Right lobe of liver (tissue), 6 donors: ENCODE measurements at regions not wholly inside any gene's neighbourhood (a gene's known extent, or its start where the extent isn't known, plus 50 kb on each side); places are given as distances from the start of the nearest gene placed in this dataset.

Source experiments
- ATAC-seq, 4 donors: fragments of 200-7000 bp; cut with Tn5 transposase; one replicate each; pipeline ENCODE4 v1.9.1; 2020; ENCODE audit warnings: mild to moderate bottlenecking in 4 of 4, moderate library complexity in 4 of 4
- DNase-seq, 3 donors: peaks; one replicate each; pipeline ENCODE4 v3.0.0-alpha.2; 2020
- H3K27ac ChIP-seq, 3 donors: fragments of 200-600 bp; one replicate each; pipeline ENCODE4 v1.8.0; 2022
- H3K27me3 ChIP-seq, 2 donors: fragments of 200-600 bp; one replicate each; pipeline ENCODE4 v1.8.0; 2022
- H3K36me3 ChIP-seq, 4 donors: fragments of 200-600 bp; sonication (generic) in 1 of 4; one replicate each; pipeline versions ENCODE4 v1.5.1 to v1.8.0; 2017 to 2022; ENCODE audit warnings: control low read depth in 1 of 4
- H3K4me1 ChIP-seq, 4 donors: fragments of 200-600 bp; sonication (generic) in 1 of 4; one replicate each; pipeline versions ENCODE4 v1.5.1 to v1.8.0; 2017 to 2022; ENCODE audit warnings: control low read depth in 1 of 4
- H3K4me3 ChIP-seq, 3 donors: fragments of 200-600 bp; one replicate each; pipeline ENCODE4 v1.8.0; 2022
- H3K9me3 ChIP-seq, 4 donors: fragments of 200-600 bp; sonication (generic) in 1 of 4; one replicate each; pipeline versions ENCODE4 v1.5.1 to v1.8.0; 2017 to 2022; ENCODE audit warnings: control low read depth in 1 of 4
- CTCF ChIP-seq, 4 donors: fragments of 200-600 bp in 3 of 4; fragments of 450-650 bp in 1 of 4; IDR thresholded peaks; one replicate each; pipeline versions ENCODE4 v1.5.1 to v1.8.0; 2016 to 2022; ENCODE audit warnings: antibody characterized with exemption in 4 of 4, mild to moderate bottlenecking in 2 of 4
- POLR2A ChIP-seq: fragments of 450-650 bp; IDR thresholded peaks from one replicate; pipeline ENCODE4 v1.6.1; 2017; ENCODE audit warnings: antibody characterized with exemption, mild to moderate bottlenecking
- WGBS: methylation state at CpG from one replicate; pipeline ENCODE4 v1.1.6; 2018; ENCODE audit warnings: low coverage, low lambda C conversion rate; ENCODE audit not compliant: insufficient coverage; ENCODE audit errors: missing lambda C conversion rate; 5-methylcytosine and 5-hydroxymethylcytosine counted together
- intact Hi-C, 2 donors: fragments of 100-400 bp; cut with DNase I; formaldehyde crosslinking; loops; one replicate each; pipeline versions ENCODE4 v1.11.2 to v1.14.1; 2022
- donor health status: DM: no; HTN: yes; CAD: no.
- donor health status: DM: no; HTN: no; CAD: no.
- donor health status: DM: no; HTN: no; CAD: no.
- donor health status: DM: no; HTN: yes; CAD: no.
- donor health status: DM: no; HTN: yes; CAD: no.

GRCh38 chr12:94057262-94058151 is 90.9 kb upstream of the PLXNC1 start:
- no peak overlapping the region for H3K27ac ChIP-seq
- intact Hi-C loops = no loop called here

DNA sequence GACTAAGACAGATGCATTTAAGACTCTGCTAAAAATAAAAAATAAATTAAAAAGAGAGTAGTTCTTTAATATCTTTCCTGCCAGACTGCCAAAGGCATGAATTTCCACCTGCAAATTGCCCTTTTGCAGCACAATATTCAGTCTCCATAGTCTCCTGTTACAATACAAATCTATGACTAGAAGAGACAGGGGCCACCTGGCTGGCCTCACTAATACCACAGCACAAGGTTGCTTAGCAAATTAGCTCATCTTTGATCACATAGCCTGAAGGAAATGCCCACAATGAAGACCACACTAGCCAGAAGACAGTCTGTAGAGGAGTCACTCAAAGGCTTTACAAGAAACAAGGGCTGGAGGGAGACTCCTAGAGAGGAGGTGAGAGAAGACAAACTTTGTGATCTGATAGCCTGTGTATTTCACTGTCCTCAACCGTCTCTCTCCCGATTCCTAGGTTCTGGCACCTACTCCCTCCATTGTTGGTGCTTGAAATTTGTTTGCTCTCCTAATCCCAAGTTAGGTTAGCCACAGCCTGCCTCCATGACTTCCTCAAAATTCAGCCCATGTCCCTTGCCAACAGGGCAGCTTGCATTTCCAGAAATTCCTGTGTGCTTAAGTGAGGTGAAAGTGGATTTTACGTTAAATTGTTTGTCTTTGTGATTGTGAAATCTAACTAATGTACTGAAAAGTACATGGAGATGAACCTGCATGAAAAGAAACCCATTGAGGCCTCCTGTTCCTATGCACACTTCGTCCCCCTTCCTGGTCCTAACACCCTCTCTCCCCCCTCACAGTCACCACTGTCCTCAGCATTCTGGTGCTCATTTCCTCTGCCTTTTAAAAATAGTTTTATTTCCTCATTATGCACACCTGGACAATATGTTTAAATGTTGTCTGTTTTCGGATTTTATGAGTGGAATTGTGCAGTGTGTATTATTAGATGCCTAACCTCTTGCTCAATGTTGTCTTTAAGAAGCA is 88.7 kb upstream of the PLXNC1 start:
- DNase-seq (no peak), ATAC-seq (peak in 3 of 4 donors; percentile 70 to 84 (median 75))
- Histone ChIP-seq H3K27ac (peak overlapping the region in 1 of 3 donors; percentile 6), H3K4me3 (no peak overlapping the region), H3K4me1 (peaks cover 0 to 13% (median 0%) of the 10 kb centered on the region in 4 donors), H3K9me3 (no peaks in the 10 kb centered on the region), H3K36me3 (no peaks in the 10 kb centered on the region), H3K27me3 (no peaks in the 10 kb centered on the region)
- intact Hi-C loops = no loop called here
- TF ChIP-seq POLR2A (no peak), CTCF (IDR thresholded peaks at IDR 0.05) (no peak)
- 46% methylated on average over 5 of the region's 5 CpGs for WGBS

More at GRCh38 chr12:94057262-94058151, 90.9 kb upstream of the PLXNC1 start:
- DNase-seq = no peak
- Histone ChIP-seq H3K36me3 (no peaks in the 10 kb centered on the region), H3K4me1 (peaks cover 0 to 13% (median 0%) of the 10 kb centered on the region in 4 donors), H3K27me3 (no peaks in the 10 kb centered on the region), H3K9me3 (no peaks in the 10 kb centered on the region), H3K4me3 (no peak overlapping the region)
- TF ChIP-seq CTCF (IDR thresholded peaks at IDR 0.05) (no peak), POLR2A (no peak)
- ATAC-seq = peak in 1 of 4 donors; percentile 22
- WGBS = 76% methylated on average over 7 of the region's 7 CpGs

GRCh38 chr12:94062194-94062593 is 86.2 kb upstream of the PLXNC1 start:
- Histone ChIP-seq H3K27me3 (no peaks in the 10 kb centered on the region), H3K27ac (no peak overlapping the region), H3K36me3 (no peaks in the 10 kb centered on the region), H3K4me3 (no peak overlapping the region), H3K4me1 (peaks cover 0 to 13% (median 0%) of the 10 kb centered on the region in 4 donors), H3K9me3 (no peaks in the 10 kb centered on the region)
- intact Hi-C loops = no loop called here
- WGBS = 87% methylated on average over 1 of the region's 1 CpG
- no peak for DNase-seq
- no peak for ATAC-seq
- TF ChIP-seq POLR2A (no peak), CTCF (IDR thresholded peaks at IDR 0.05) (no peak)

DNA sequence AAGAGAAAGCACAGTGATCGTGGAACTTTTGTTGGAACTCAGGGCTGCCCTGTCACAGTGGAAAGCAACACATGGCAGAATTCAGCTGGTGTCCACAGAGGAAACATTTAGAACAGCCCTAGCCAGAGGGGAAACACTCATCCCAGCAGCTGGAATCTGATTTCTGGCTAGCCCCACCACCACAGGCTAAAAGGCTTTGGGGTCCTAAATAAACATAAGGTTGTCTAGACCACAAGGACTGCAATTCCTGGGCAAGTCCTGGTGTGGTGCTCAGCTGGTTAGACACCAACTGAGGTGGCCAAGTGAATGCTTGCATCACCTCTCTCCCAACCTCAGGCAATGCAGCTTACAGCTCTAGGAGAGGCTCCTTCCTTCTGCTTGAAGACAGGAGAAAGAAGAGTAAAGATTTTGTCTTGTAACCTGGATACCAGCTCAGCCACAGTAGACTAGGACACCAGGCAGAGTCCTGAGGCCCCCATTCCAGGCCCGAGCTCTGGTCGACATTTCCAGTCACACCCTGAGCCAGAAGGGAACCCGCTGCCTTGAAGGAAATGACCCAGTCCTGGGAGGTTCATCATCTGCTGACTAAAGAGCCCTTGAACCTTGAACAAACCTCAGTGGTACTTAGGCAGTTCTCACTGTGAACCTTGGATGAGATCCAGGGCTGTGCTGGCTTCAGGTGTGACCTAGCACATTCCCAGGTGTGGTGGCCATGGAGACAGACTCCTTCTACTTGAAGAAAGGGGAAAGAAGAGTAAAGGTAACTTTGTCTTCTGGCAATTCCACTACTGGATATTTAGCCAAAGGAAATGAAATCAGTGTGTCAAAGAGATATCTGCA is 85.4 kb upstream of the PLXNC1 start:
- WGBS = no CpG with 5 or more reads among the region's 4 CpGs
- Histone ChIP-seq H3K36me3 (no peaks in the 10 kb centered on the region), H3K27ac (no peak overlapping the region), H3K4me1 (peaks cover 0 to 13% (median 0%) of the 10 kb centered on the region in 4 donors), H3K9me3 (no peaks in the 10 kb centered on the region), H3K27me3 (no peaks in the 10 kb centered on the region), H3K4me3 (no peak overlapping the region)
- TF ChIP-seq CTCF (IDR thresholded peaks at IDR 0.05) = no peak
- TF ChIP-seq POLR2A = no peak
- no peak for DNase-seq
- intact Hi-C loops = no loop called here
- ATAC-seq = no peak
